ENCODE measurements at regions not wholly inside any gene's neighbourhood (a gene's known extent, or its start where the extent isn't known, plus 50 kb on each side); places are given as distances from the start of the nearest gene placed in this dataset.

- DNase-seq (ENCODE audit: low read depth): no peak
- TF ChIP-seq CTCF (IDR thresholded peaks at IDR 0.05; ENCODE audit: control insufficient read depth, insufficient read depth, low read depth, low read length, missing control alignments): no peak
These were observed 198.2 kb downstream of the EFNB2 start for GRCh38 chr13:106337096-106337850.

GRCh38 chr13:106336668-106337067 lies 198.8 kb downstream of the EFNB2 start:
- no peak overlapping the region for H3K4me3 ChIP-seq (ENCODE audit: control insufficient read depth, low read depth, low read length)
- TF ChIP-seq CTCF (IDR thresholded peaks at IDR 0.05; ENCODE audit: control insufficient read depth, insufficient read depth, low read depth, low read length, missing control alignments): no peak
- DNase-seq (ENCODE audit: low read depth): no peak

More at GRCh38 chr13:106337096-106337850, 198.2 kb downstream of the EFNB2 start:
- no peak overlapping the region for H3K4me3 ChIP-seq (ENCODE audit: control insufficient read depth, low read depth, low read length)

GRCh38 chr13:106332621-106333020 lies 202.8 kb downstream of the EFNB2 start:
- no peak overlapping the region for H3K4me3 ChIP-seq (ENCODE audit: control insufficient read depth, low read depth, low read length)
- no peak for TF ChIP-seq CTCF (IDR thresholded peaks at IDR 0.05; ENCODE audit: control insufficient read depth, insufficient read depth, low read depth, low read length, missing control alignments)
- DNase-seq (ENCODE audit: low read depth): no peak

- no peak overlapping the region for H3K4me3 ChIP-seq (ENCODE audit: control insufficient read depth, low read depth, low read length)
- DNase-seq (ENCODE audit: low read depth): no peak
- no peak for TF ChIP-seq CTCF (IDR thresholded peaks at IDR 0.05; ENCODE audit: control insufficient read depth, insufficient read depth, low read depth, low read length, missing control alignments)
These were observed 204.3 kb downstream of the EFNB2 start for GRCh38 chr13:106331116-106331515.

GRCh38 chr13:106329941-106330340 lies 205.5 kb downstream of the EFNB2 start:
- TF ChIP-seq CTCF (IDR thresholded peaks at IDR 0.05; ENCODE audit: control insufficient read depth, insufficient read depth, low read depth, low read length, missing control alignments): no peak
- no peak overlapping the region for H3K4me3 ChIP-seq (ENCODE audit: control insufficient read depth, low read depth, low read length)
- DNase-seq (ENCODE audit: low read depth): no peak

GRCh38 chr13:106326751-106327150 lies 208.7 kb downstream of the EFNB2 start:
- H3K4me3 ChIP-seq (ENCODE audit: control insufficient read depth, low read depth, low read length): no peak overlapping the region
- no peak for TF ChIP-seq CTCF (IDR thresholded peaks at IDR 0.05; ENCODE audit: control insufficient read depth, insufficient read depth, low read depth, low read length, missing control alignments)
- no peak for DNase-seq (ENCODE audit: low read depth)

Data from AG09309 (cell line).